Transverse colon (tissue), 4 donors: ENCODE measurements at regions not wholly inside any gene's neighbourhood (a gene's known extent, or its start where the extent isn't known, plus 50 kb on each side); places are given as distances from the start of the nearest gene placed in this dataset.

ENCODE experiments used
- EP300 ChIP-seq: sonication (generic); formaldehyde crosslinking; IDR thresholded peaks from one replicate; pipeline ENCODE4 v1.6.1; 2017; ENCODE audit warnings: antibody characterized with exemption, low read depth
- POLR2A ChIP-seq: fragments of 450-650 bp; IDR thresholded peaks from one replicate; pipeline ENCODE4 v1.6.1; 2016; ENCODE audit warnings: antibody characterized with exemption, mild to moderate bottlenecking, moderate library complexity
- POLR2AphosphoS5 ChIP-seq, 3 donors: sonication (generic); formaldehyde crosslinking; IDR thresholded peaks; one replicate each; pipeline ENCODE4 v1.6.1; 2016; ENCODE audit warnings: antibody characterized with exemption in 3 of 3
- TF ChIP-seq, protein P1 (sequence below), 5 experiments: fragments of 200-600 bp in 3 of 5; fragments of 450-650 bp in 2 of 5; sonication (generic) in 3 of 5; IDR thresholded peaks; 1 replicate in 2 of 5; 2 replicates in 3 of 5; pipeline ENCODE4 v1.5.1; 2016 to 2017; ENCODE audit warnings: antibody characterized with exemption in 5 of 5, inconsistent platforms in 3 of 5, mild to moderate bottlenecking in 2 of 5, moderate library complexity in 1 of 5

DNA sequence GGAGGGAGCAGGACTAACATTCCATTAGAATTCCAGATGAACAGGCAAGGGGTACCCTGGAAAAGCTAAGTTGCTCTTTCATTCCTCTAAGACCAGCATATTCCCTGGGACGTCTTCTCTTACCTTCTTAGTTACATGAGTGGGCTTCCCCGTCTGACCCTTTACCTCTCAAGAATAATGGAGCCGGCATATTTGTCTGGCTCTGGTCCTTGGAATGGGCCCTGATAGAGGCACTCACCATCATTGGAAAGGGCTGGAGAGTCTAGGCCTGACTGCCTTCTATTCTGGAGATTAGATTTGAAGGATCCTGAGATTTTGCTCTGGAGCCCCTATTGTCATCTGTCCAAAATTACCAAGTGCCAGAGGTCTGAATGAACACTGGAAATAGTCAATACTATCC is 347.5 kb downstream of the MYCN start:
- TF ChIP-seq POLR2A (no peak), EP300 (no peak), POLR2AphosphoS5 (IDR thresholded peaks at IDR 0.05) (no peak)
- TF ChIP-seq, protein P1, sequence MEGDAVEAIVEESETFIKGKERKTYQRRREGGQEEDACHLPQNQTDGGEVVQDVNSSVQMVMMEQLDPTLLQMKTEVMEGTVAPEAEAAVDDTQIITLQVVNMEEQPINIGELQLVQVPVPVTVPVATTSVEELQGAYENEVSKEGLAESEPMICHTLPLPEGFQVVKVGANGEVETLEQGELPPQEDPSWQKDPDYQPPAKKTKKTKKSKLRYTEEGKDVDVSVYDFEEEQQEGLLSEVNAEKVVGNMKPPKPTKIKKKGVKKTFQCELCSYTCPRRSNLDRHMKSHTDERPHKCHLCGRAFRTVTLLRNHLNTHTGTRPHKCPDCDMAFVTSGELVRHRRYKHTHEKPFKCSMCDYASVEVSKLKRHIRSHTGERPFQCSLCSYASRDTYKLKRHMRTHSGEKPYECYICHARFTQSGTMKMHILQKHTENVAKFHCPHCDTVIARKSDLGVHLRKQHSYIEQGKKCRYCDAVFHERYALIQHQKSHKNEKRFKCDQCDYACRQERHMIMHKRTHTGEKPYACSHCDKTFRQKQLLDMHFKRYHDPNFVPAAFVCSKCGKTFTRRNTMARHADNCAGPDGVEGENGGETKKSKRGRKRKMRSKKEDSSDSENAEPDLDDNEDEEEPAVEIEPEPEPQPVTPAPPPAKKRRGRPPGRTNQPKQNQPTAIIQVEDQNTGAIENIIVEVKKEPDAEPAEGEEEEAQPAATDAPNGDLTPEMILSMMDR (IDR thresholded peaks at IDR 0.05) = no peak
